IPS-15b (cell line): ENCODE measurements at regions not wholly inside any gene's neighbourhood (a gene's known extent, or its start where the extent isn't known, plus 50 kb on each side); places are given as distances from the start of the nearest gene placed in this dataset.

Experiments
- H3K27me3 ChIP-seq: one replicate; pipeline ENCODE4 v1.6.1; 2013; ENCODE audit warnings: low read length; ENCODE audit not compliant: control insufficient read depth, insufficient read depth
- H3K36me3 ChIP-seq: one replicate; pipeline ENCODE4 v1.6.1; 2013; ENCODE audit warnings: low read length; ENCODE audit not compliant: control insufficient read depth, insufficient read depth
- H3K4me1 ChIP-seq: one replicate; pipeline ENCODE4 v1.6.1; 2013; ENCODE audit warnings: mild to moderate bottlenecking, low read length; ENCODE audit not compliant: control insufficient read depth, insufficient read depth
- H3K4me3 ChIP-seq: one replicate; pipeline ENCODE4 v1.5.1; 2013; ENCODE audit warnings: low read depth, low read length
- H3K9ac ChIP-seq: one replicate; pipeline ENCODE4 v1.6.1; 2013; ENCODE audit warnings: low read depth, mild to moderate bottlenecking, low read length
- H3K9me3 ChIP-seq: one replicate; pipeline ENCODE4 v1.6.1; 2013; ENCODE audit warnings: mild to moderate bottlenecking, low read length; ENCODE audit not compliant: control insufficient read depth, insufficient read depth

DNA sequence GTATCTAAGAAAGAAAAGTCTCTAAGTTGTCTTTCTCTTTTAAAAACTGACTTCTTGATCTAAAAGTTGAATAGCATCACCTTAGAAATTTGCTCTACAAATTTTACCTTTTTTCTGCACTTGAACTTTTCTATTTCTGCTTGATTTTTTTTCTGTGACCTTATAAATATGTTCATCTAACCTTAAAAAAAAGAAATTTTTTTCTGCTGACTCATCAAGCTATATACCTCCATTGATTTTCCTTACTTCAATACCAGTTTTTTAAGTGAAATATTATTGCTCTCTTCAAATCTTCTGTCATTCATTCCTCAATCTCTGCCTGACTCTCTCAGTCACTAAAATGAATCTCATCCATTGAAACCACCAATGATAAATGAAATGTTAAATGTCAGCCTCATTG lies 910.1 kb downstream of the GALC start:
- Histone ChIP-seq H3K4me3 (no peak overlapping the region), H3K4me1 (peaks cover 3% of the 10 kb centered on the region), H3K9ac (no peak overlapping the region), H3K36me3 (no peaks in the 10 kb centered on the region), H3K27me3 (peaks cover 14% of the 10 kb centered on the region), H3K9me3 (no peaks in the 10 kb centered on the region)

DNA sequence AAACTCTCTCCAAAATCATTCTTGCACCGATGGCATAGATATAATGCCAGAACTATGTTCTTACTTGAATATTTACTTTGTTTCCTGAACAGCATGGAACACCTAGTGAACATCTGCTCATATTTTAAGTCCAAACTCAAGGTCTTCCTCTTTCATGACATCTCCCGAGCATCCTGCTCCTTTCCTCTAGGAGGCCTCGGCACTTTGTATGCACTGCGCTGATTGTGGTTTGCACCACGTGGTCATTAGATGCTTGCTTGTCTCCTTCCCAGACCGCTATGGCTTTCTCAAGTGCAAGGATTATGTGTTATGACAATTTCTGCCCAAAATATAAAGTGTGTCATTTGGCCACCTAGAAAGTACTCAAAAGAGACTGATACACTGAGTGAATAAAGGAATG lies 912.0 kb downstream of the GALC start:
- no peaks in the 10 kb centered on the region for H3K36me3 ChIP-seq
- peaks cover 8% of the 10 kb centered on the region for H3K27me3 ChIP-seq
- H3K9me3 ChIP-seq, result no peaks in the 10 kb centered on the region
- no peak overlapping the region for H3K4me3 ChIP-seq
- no peak overlapping the region for H3K9ac ChIP-seq
- no peaks in the 10 kb centered on the region for H3K4me1 ChIP-seq

DNA sequence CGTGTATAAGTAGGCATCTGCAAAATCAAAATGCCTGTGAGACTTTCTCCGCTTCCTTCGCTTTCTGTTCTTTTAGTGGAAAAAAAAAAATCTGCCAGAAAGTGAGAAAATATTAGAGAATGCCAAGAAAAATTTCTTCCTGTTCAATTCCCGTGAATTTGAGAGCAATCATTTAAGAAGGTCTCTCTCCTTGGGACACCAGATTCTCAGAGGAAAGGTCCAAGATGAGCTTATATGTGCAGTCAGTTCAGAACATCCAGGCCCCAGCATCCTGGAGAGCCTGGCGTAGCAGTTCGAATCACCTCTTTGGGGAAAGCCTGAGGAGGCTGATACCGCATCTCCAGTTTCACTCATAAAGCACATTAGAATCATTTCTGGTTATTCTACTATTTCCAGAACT lies 912.8 kb downstream of the GALC start:
- no peak overlapping the region for H3K4me3 ChIP-seq
- no peak overlapping the region for H3K9ac ChIP-seq
- no peaks in the 10 kb centered on the region for H3K27me3 ChIP-seq
- H3K9me3 ChIP-seq, result no peaks in the 10 kb centered on the region
- no peaks in the 10 kb centered on the region for H3K4me1 ChIP-seq
- H3K36me3 ChIP-seq, result no peaks in the 10 kb centered on the region

DNA sequence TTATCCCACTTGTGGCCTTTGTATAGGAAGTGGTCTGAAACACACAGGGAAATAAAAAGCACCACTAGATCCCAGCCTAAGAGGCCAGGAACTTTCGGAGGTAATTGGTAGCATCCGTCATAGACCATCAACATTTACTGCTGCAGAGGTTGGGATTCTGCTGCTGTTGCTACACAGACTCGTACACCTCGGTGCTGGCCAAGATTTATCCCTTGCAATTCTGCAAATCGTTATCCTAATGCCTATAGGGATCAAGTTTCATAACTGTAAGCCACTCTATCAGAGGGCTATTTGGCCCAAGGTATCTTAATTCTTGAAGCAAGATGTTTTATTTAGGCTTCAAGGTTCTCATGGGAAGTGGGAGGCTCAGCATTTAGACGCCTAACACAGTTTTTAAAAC lies 913.6 kb downstream of the GALC start:
- no peak overlapping the region for H3K9ac ChIP-seq
- H3K4me3 ChIP-seq, result no peak overlapping the region
- no peaks in the 10 kb centered on the region for H3K4me1 ChIP-seq
- H3K27me3 ChIP-seq, result no peaks in the 10 kb centered on the region
- H3K9me3 ChIP-seq, result no peaks in the 10 kb centered on the region
- H3K36me3 ChIP-seq, result no peaks in the 10 kb centered on the region

DNA sequence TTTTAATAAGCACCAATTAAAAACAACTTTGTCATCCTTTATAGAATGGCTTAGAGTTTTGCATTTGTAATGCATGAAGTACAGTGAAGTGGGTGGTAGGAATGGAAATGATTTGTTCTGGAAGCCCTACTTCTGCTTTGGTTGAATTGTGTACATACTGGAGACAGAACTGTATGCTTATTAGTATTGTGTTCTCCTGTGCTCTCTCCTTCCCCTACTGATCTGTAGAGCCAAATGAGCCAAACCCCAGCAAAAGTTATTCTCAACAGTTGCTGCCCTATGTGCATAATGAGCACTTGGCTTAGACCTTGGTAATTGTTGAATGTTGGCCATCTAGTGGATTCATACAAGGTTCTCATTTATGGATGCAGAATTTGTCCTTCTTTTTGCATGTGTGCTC lies 916.1 kb downstream of the GALC start:
- Histone ChIP-seq H3K36me3 (no peaks in the 10 kb centered on the region), H3K4me3 (no peak overlapping the region), H3K9ac (no peak overlapping the region), H3K9me3 (no peaks in the 10 kb centered on the region), H3K27me3 (no peaks in the 10 kb centered on the region), H3K4me1 (no peaks in the 10 kb centered on the region)

- Histone ChIP-seq H3K27me3 (no peaks in the 10 kb centered on the region), H3K4me3 (no peak overlapping the region), H3K9ac (no peak overlapping the region), H3K36me3 (no peaks in the 10 kb centered on the region), H3K9me3 (no peaks in the 10 kb centered on the region), H3K4me1 (no peaks in the 10 kb centered on the region)
Measured at GRCh38 chr14:87076146-87076545, 916.8 kb downstream of the GALC start.

- no peaks in the 10 kb centered on the region for H3K36me3 ChIP-seq
- H3K9me3 ChIP-seq, result no peaks in the 10 kb centered on the region
- H3K27me3 ChIP-seq, result no peaks in the 10 kb centered on the region
- H3K4me1 ChIP-seq, result no peaks in the 10 kb centered on the region
- no peak overlapping the region for H3K4me3 ChIP-seq
- no peak overlapping the region for H3K9ac ChIP-seq
Measured at GRCh38 chr14:87073880-87074570, 919.0 kb downstream of the GALC start.

GRCh38 chr14:87067591-87067990 lies 925.4 kb downstream of the GALC start:
- Histone ChIP-seq H3K9me3 (no peaks in the 10 kb centered on the region), H3K4me3 (no peak overlapping the region), H3K4me1 (no peaks in the 10 kb centered on the region), H3K36me3 (no peaks in the 10 kb centered on the region), H3K27me3 (no peaks in the 10 kb centered on the region), H3K9ac (no peak overlapping the region)

GRCh38 chr14:87067061-87067460 lies 925.9 kb downstream of the GALC start:
- no peaks in the 10 kb centered on the region for H3K36me3 ChIP-seq
- H3K9me3 ChIP-seq, result no peaks in the 10 kb centered on the region
- H3K4me1 ChIP-seq, result no peaks in the 10 kb centered on the region
- H3K4me3 ChIP-seq, result no peak overlapping the region
- no peak overlapping the region for H3K9ac ChIP-seq
- H3K27me3 ChIP-seq, result no peaks in the 10 kb centered on the region

DNA sequence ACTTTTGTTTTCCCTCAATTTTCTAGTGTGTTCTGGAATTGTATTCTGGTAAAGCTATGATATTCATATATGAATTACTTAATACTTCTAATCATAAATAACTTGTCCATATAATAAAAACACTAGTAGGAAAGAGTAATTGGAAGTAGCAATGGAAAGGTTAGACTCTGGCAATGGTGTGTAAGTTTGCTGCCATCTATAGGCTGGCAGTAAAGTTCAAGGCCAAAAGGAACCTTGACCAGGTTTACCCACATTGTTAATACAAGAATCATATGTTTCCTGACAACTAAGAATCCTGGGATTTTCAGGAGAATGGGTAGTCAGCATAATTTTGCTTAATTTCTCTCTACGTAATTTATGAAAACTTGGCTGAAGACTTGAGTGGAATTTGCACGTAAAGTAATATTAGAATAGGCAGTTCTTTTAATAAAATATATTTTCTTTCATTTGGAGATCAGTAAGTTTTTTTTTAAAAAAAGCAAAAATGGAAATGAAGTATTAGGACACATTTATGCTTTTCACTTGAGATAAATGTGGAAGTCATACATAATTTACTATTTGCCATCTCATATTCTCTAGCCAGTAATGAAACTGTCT lies 926.7 kb downstream of the GALC start:
- Histone ChIP-seq H3K36me3 (no peaks in the 10 kb centered on the region), H3K9ac (no peak overlapping the region), H3K4me3 (no peak overlapping the region), H3K27me3 (no peaks in the 10 kb centered on the region), H3K9me3 (no peaks in the 10 kb centered on the region), H3K4me1 (no peaks in the 10 kb centered on the region)

DNA sequence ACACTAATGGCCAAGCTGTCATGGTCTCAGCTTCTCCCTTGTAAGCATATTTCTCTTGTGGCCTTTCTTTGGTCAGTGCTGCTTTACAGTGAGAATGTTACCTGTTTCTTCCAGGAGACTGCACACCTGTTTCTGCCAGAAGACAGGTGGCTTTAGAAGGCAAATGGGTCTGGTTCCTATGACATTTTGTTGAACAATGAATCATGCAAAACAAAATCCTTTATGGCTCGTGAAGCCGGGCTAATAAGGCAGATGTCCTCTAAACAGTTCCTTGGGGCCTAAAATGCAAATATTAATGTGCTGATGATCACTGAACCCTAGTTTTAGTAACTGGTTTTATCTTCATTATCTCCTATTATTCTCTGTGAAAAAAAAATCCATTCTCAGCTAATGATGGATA lies 927.6 kb downstream of the GALC start:
- H3K9me3 ChIP-seq, result no peaks in the 10 kb centered on the region
- no peaks in the 10 kb centered on the region for H3K27me3 ChIP-seq
- no peak overlapping the region for H3K4me3 ChIP-seq
- no peaks in the 10 kb centered on the region for H3K36me3 ChIP-seq
- H3K4me1 ChIP-seq, result no peaks in the 10 kb centered on the region
- H3K9ac ChIP-seq, result no peak overlapping the region

- no peaks in the 10 kb centered on the region for H3K9me3 ChIP-seq
- H3K4me3 ChIP-seq, result no peak overlapping the region
- H3K4me1 ChIP-seq, result no peaks in the 10 kb centered on the region
- no peaks in the 10 kb centered on the region for H3K36me3 ChIP-seq
- no peak overlapping the region for H3K9ac ChIP-seq
- no peaks in the 10 kb centered on the region for H3K27me3 ChIP-seq
Measured at GRCh38 chr14:87063181-87063580, 929.8 kb downstream of the GALC start.
